ENCODE measurements at regions not wholly inside any gene's neighbourhood (a gene's known extent, or its start where the extent isn't known, plus 50 kb on each side); places are given as distances from the start of the nearest gene placed in this dataset.

DNA sequence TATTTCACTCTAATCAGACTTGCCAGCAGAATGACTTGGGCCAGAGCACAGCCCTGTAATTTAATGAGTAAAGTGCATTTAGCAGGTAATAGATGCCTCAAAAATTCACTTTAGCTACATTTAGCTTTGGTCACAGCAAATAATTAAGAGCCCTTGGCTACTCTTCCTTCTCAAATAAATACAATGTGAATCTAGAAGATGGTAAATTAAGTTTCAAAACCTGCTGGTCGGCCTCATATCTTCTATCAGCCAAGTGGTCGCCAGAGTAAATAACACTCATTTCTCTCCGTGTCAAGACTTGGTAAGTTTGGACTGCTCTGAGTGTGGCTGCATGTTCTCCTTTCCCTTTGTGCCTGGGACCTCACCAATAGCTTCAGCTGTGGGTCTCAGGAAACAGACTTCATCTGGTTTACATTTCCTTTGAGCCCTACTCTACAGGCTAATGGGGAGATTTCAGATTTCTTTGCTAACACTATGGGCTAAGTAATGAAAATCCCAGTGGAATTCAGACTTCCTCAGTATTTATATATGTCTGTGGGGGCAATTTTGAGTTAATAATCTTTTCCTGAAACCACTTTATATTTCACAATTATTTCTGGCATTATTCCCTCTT, 375.8 kb downstream of the RBM43 start:
- DNase-seq, result no peak

- no peak for DNase-seq
Measured at GRCh38 chr2:150885236-150885635, 376.4 kb downstream of the RBM43 start.

DNA sequence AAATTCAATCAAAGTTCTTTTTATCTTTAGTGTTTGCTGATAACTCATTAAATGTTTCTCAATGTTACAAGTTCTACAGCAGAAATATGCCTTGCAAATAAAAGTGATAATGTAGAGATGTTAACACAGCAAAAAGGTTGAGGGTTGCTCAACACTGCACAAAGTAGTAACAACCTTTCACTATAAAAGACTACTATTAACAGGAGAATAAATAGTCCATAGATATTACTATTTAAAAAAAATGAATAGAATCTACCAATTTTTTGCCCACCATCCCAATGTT, 378.1 kb downstream of the RBM43 start:
- DNase-seq, result no peak

DNA sequence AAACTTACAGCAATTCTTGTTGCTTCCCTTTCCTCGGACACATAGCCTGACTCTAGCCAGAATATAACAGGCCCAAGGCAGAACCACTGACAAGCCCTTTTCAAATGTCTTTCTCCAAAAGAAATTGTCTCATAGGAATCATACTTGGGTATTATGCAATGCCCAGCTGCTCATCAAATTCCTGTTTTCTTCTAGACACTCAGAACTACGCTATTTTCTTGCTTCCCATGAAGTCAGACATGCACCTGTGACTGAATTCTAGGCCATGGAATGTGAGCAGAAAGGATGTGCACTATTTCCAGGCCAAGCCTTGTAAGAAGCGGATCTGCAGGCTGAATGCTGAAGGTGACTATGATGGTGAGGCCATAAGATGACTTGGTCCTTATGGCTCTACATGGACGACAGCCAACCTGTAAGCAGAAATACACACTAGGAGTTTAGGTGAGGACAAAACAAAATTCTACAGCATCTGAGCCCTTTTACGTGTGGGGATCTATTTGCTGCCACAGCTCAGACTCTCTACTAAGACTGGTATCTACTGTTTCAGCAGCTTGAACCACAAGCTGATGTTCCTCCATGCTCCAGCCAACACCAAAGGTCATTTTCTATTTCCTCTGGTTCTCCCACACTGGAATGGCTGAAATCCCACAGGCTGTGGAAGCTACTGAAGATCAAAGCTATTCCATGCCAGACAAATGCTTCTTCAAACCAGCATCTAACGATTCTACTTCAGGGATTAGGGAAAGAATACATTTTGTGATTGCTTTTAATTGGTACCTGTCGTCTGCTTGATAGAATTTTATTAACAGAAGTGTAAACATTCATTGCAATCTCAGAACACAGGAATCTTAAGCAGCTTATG, 378.7 kb downstream of the RBM43 start:
- DNase-seq, result no peak

DNA sequence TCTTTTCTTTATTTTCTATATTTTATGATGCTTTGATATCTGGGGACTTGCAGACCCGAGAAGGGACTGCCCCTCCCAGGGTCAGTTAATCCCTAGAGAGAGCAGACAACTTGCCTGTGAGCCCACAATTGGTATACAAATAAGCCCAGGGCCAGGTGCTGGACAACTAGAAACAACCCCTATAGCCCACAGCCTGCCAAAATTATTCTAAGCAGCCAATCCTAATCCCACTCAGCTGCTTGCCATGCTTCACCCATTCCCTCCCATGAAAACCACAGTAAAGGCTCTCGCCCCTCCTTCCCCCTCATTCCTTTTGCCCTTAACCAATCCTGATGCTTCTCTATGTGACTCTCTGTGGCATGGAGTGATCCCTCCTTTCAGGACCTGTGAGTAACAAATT, 380.7 kb downstream of the RBM43 start:
- DNase-seq, result no peak

GRCh38 chr2:150878356-150878755, 383.3 kb downstream of the RBM43 start:
- no peak for DNase-seq

DNA sequence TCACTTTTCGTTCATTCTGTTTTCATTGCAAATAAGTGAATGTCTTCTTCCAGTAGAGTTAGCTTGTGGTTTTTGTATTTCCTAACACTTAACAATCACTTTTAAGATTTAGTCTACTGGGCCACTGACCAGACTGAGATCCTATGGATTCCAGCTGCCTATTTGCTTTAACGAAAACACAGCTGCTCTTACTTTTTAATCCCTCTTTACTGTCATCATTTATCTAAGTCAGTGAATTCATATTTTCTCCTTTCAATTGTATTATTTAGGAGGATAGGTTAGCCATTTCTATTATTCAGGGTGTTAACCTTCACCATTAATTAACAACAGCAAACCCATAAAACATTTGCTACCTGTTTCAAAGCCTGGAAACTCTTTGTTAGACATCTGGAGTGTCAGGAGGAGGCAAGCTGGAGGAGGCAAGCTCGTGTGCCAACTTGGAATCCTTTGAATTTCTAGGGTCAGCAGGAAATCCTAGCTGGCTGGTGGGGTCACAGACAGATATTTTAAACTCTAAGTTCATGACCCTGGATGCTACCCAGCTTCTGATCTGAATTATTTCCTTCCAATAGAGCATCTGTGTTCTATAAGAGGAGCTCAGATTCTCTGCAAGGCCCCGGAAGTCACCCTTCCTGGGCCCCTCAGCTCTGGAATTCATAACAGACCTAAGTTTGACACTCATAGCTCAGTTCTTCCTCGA, 385.3 kb downstream of the RBM43 start:
- DNase-seq, result no peak

GRCh38 chr2:150873396-150873772, 385.9 kb upstream of the RND3 start:
- no peak for DNase-seq

GRCh38 chr2:150872756-150873395, 385.4 kb upstream of the RND3 start:
- DNase-seq, result no peak

GRCh38 chr2:150866431-150866830, 379.0 kb upstream of the RND3 start:
- DNase-seq, result no peak

GRCh38 chr2:150863691-150864090, 376.2 kb upstream of the RND3 start:
- DNase-seq, result no peak

DNA sequence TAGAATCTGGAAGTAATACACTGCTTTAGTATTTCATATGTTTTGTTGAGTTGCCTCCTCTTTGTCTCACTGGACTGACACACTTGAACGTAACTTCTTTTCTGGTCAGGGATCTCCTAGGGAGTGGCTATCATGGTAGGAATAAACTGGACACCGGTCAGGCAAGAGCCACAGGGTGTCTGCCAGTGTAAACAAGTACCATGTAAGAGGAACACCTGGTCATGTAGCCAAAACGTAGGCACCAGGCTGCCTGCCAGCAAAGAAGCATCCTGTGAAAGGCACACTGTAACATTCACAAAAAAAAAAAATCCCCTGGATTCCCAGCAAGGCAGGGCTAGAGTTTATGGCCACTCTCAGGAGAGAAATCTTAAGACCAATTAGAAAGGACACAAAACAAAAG, 372.8 kb upstream of the RND3 start:
- no peak for DNase-seq

- no peak for DNase-seq
Measured at GRCh38 chr2:150859877-150860276, 372.4 kb upstream of the RND3 start.

DNA sequence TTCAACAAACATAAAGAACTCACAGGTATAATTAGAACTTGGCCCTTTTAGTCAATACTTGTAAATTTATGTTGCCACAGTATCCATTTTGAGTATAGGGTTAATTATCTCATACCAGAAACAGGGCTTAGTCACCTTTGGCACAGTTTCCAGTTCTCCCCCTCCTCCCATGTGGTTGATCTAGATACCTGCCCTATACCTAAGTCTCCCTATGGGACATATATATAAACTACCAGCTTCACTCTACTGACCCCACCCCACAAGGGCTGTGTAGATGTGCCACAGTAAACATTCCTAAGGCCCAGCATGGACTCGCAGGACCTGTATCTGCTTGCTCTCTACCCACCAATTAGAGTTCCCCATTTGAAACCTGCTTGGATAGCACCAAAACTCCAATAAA, 371.7 kb upstream of the RND3 start:
- DNase-seq, result no peak

DNA sequence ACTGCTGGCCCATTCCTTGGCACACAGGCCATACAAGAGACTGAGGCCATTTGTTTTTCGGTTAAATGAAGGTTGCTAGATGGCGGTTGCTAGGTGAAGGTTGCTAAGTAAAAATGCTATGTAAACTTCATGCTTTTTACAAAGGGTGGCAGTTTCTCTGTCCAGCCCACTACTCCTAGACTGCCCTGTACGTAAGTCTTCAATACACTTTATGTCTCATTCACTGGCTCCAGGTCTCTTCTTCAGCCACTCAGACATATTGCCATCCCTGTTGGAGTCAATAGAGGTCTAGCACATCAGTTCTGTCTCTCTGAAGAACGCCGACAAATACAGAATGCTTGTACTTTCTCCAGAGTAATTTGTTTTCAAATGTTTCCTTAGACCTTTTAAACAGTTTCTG, 370.9 kb upstream of the RND3 start:
- DNase-seq, result no peak

DNA sequence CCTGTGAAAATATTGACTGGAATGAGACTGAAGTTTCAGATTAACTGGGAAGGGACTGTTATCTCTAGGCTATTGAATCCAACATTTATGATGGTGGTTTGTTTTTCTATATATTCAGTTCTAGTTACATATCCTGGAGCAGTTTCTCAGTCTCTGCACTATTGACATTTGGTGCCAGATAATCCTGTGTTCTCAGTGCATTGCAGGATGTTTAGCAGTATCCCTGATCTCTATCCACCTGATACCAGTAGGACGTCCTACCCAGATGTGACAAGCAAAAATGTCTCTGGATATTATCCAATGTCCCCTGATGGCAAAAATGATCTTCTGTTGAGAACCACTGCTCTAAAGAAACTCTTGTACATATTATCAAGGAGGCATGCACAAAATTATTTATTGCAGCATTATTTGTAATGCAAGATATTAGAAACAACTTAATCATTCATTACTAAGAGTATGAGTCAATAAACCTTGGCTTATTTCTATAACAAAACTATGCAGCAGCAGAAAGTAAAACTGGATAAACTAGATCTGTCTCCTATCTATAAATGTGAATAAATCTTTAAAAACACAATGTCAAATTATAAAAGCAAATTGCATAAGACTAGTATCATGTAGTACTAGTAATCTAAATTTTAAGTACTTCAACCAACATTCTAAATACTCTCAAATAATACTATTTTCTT, 369.3 kb upstream of the RND3 start:
- DNase-seq, result no peak

- DNase-seq, result no peak
Measured at GRCh38 chr2:150853263-150853662, 365.8 kb upstream of the RND3 start.

DNA sequence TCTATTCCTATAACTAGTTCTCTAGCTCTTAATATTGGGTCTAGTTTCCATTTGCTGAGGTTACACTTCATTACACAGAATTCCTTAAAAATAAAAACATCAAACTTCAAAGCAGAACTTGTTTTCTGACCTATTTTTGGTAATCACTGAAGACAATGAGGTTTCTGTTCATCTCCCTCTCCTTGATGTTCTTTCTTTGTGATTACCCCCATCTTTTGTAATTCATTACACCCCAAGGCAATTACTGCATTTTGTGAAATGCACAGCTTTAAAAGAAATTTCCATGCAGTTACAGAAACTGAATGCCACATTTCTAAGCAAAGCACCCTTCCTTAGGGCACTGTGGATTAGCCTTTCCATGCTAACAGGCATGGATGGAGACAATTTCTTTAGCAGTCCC, 363.2 kb upstream of the RND3 start:
- no peak for DNase-seq

DNA sequence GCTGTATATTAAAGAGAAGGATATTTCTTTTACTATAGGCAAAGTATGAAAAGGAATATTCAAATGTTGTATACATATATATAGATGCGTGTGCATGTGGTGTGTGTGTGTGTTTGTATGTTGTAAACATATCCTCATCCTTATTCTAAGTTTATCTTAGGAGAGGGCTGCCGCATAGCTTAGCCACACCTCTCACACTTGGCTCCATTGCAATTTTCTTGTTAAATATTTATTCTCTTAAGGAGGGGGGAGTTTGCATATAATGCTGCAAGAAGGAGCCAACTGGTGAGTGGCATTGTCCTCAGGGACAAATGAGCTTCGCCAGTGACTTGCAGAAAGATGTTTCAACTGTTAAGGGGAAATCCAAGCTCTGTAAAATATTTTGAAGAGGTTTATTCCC, 360.1 kb upstream of the RND3 start:
- DNase-seq, result no peak

- DNase-seq, result no peak
Measured at GRCh38 chr2:150846691-150847090, 359.2 kb upstream of the RND3 start.

DNA sequence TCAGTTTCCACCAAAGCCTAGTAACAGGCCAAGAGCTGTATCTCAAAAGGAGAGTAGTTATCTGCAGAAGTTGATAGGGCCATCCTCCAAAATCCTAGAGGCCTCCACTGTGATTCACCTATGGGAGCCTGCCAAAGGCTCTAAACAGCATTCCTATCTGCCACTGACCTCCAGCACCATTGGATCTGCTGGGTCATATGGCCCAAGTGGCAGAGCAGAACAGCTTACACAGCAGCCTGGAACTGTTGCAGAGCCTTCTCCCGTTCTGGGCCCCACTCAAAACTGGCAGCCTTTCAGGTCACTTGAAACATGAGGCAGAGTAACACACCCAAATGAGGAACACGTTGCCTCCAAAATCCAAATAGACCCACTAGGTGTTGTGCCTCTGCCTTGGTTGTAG, 345.2 kb upstream of the RND3 start:
- DNase-seq, result no peak

GRCh38 chr2:150824118-150824517, 336.7 kb upstream of the RND3 start:
- no peak for DNase-seq

DNA sequence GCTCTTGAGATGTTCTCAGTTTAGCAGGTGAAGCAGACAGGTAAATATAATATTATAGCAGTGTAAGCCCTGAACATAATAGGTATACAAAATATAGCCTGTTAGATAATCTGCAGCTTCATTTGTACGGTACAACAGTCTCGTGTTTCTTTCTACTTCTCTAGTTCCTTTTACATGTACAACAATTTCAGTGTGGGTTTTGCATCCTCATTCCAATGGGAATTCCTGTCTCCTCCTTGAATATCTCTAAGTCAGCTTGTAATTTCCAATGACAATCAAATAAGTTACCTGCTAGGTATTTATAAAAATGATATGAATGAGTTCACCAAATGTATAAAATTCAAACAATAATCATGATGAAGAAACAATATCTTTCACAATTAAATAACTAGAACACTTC, 330.0 kb upstream of the RND3 start:
- DNase-seq, result no peak
